Fibroblast of peridontal ligament (primary cell): ENCODE measurements at regions not wholly inside any gene's neighbourhood (a gene's known extent, or its start where the extent isn't known, plus 50 kb on each side); places are given as distances from the start of the nearest gene placed in this dataset.

ENCODE experiments used
- DNase-seq: peaks from one replicate; pipeline ENCODE4 v3.0.0-alpha.2; 2010; ENCODE audit errors: extremely low read depth

GRCh38 chr4:123876671-123877101 is 480.1 kb downstream of the SPRY1 start:
- DNase-seq: no peak

DNA sequence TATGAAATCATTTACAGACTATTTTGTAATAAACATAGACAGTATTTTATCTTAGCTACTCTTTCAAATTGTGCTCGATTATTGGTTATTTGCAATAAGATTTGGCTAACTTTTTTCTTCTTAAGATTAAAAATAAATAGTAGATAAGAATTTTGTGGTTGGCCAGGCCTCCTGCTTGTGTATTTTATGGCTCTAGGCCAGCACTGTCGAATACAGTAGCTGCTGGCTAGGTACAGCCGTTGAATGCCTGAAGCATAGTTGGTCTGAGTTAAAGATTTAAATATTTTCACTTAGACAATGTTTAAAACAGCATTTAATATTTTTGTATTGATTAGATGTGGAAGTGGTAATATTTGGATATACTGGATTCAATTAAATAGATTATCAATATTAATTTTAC is 481.0 kb downstream of the SPRY1 start:
- DNase-seq: no peak

- DNase-seq: no peak
Measured at GRCh38 chr4:123878976-123879375, 482.4 kb downstream of the SPRY1 start.

- DNase-seq: no peak
Measured at GRCh38 chr4:123880631-123881030, 484.0 kb downstream of the SPRY1 start.

GRCh38 chr4:123884922-123885321 is 488.3 kb downstream of the SPRY1 start:
- DNase-seq: no peak

DNA sequence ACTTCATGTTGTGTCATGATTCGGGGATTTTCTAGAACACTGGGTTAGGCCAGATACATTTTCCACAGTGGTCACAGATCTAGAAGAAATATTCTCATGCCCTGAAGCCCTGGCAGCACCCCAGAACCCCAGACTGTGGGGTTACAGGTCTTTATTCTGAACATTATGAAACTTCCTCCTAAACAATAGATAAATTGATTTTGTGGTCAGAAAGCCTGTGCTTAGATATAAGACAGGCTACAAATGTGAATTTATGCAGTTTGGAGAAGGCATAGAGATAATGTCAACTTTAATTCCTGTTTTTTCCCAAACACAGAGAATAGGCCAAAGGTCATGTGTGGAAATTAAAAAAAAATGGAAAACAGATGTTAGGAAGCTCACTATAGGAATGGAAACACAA is 492.9 kb downstream of the SPRY1 start:
- DNase-seq: peak; percentile 50

DNA sequence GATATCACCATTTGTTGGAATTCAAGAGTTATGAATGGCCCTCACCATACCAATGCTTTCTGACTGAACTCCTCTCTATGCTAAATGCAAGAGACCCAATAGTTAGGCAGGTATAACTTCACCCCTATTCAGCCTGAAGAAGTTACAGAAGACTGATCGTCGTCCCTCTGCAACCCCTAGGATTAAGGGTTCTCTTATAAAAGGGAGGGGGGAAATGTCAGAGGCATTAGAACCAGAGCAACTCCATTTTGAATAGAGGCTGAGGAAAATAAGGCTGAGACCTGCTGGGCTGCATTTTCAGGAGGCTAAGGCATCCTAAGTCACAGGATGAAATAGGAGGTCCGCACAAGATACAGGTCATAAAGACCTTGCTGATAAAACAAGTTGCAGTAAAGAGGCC is 494.3 kb downstream of the SPRY1 start:
- DNase-seq: no peak

DNA sequence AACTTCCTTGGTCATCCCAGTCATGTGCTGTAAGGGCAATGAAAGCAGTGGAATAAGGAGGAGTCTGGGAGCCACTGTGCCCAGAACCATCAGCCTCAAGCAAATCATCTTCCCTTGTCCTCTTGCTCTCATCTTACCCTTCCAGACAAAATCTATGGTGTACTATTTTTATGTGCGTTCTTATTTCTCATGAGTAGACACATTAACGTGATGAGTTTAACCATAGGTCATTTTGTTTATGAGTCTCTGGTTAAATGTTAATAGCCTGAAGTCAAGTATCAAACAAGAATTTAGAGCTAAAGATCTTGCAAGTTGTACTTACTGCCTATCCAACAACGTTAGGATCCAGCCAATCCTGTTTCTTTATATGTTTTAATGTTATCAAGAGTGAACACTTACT is 495.3 kb downstream of the SPRY1 start:
- DNase-seq: no peak

DNA sequence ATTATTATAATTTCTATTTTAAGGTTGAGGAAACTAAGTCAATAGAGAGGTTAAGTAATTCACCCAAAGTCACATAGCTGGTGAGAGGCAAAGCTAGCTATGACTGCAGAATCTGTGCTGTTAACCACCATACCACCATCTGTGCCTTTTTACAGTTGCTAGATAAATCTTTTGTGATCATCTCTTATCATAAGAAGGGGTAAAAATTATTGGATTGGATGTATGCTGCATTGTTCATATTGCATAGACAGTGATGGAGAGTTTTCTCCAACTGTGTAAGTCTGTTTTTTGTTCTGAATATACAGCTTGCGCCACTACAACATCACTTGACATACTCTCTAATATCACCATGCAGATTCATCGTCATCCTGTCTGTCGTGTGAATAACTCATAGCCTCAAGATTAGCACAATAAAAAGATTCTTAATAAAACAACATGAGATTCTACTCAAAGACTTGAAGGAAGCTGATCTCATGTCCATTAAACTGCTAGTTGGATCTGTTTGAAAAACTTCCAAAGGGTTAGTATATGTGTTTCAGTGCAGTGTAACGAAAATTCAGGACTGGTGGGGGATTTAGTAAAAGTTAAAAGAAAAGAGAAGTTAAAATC is 495.9 kb downstream of the SPRY1 start:
- DNase-seq: no peak

DNA sequence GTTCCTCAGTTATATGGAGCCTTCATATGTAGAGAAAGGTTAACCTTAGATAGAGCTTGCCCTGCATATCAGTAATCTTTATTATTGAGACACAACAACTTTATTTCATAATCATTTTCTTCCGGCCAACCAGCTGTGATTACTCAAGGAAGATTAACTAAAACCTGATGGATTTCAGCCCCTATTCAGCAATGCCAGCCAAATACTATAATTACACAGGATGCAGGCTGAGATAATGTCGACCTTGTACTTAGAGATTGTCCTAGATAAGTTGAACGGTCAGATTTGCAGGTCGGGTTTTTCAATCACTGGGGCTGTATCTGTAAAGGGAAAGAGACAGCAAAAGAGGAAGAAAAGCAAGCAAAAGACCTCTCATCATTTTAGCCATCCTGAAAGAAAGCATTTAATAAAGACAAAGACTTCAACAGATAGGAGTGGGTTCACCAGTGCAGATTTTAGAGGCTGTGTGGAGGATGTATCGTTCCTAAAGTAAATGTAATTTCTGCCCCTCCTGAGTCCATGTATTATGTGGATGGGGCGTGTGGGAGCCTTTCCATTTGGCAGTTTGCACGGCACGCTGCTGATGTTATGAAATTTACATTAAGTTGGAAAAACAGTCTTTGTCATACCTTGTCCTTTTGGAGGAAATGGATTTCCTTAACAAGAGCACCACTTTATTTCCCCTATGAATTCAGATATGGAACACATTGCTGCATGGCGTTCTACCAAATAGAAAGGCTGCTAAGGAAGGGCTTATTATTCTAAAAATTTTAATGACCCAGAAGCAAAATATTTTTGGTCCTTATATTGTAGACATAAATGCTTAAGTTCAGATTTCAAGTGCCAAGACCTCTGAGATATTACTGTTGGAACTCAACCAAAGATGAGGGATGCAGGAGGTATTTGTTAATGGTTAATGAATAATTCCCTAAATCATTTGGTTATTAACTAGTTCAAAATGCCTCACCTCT is 496.7 kb downstream of the SPRY1 start:
- peak; percentile 71 for DNase-seq

GRCh38 chr4:123896446-123897071 is 500.0 kb downstream of the SPRY1 start:
- DNase-seq: peak; percentile 47

DNA sequence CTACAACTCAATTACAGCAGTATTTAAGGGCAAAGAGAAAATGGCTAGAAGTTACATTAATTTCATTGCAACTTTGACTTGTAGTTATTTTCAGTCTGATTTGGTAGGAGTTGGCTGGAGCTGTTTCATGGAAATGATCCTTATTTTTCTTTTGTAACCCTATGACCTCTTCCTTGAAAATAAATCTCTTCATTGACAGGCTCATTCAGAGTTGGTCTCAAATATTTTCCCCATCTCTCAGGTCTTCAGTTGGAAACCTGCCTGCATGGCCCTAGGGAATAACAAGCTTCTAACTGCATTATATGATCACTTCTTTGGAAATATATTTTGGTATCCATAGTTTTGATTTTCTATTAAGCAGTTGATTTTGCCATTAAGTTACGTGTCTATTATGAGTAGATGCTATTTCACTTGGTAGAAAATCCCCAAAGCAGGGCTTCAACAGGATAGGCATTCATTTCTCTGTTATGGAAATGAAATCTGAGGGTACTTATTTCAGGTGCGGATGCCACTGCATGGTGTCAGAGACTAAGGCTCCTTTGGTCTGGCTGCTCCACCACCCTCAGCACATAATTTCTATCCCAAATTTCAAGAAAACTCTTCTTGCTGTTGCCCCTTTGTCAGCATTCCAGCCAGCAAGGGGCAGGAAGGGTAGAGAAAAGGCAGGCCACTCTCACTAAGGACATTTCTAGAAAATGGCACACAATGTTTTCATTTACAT is 502.5 kb downstream of the SPRY1 start:
- no peak for DNase-seq

GRCh38 chr4:123904882-123905281 is 508.3 kb downstream of the SPRY1 start:
- no peak for DNase-seq

GRCh38 chr4:123913598-123913997 is 517.0 kb downstream of the SPRY1 start:
- DNase-seq: no peak

GRCh38 chr4:123916821-123917220 is 520.2 kb downstream of the SPRY1 start:
- DNase-seq: no peak

DNA sequence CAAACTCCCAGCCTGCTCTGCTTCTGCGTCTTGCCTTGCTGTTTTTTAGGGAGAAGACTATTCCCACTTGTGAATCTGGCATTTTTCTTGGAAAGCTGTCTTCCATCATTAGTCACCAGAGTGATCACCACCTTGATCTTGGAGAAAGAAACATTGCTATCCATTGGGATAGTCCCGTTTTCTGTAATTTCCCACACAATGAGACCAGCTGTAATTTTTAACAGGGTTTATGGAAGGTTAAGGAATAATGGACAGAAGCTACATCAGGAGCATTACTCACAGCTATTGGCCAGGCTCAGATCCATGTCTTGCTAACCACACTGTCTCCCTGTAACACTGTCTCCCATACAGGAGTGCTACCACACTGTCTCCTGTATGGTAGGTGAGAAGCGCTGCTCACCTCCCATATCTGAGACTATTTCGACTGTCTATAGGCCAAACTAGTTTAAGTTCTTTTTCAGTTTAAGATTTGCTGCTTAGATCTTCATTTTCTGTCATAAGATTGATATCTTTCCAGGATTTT is 523.0 kb downstream of the SPRY1 start:
- no peak for DNase-seq

- DNase-seq: no peak
Measured at GRCh38 chr4:123921339-123921738, 524.7 kb downstream of the SPRY1 start.

- DNase-seq: no peak
Measured at GRCh38 chr4:123922847-123923246, 526.3 kb downstream of the SPRY1 start.

DNA sequence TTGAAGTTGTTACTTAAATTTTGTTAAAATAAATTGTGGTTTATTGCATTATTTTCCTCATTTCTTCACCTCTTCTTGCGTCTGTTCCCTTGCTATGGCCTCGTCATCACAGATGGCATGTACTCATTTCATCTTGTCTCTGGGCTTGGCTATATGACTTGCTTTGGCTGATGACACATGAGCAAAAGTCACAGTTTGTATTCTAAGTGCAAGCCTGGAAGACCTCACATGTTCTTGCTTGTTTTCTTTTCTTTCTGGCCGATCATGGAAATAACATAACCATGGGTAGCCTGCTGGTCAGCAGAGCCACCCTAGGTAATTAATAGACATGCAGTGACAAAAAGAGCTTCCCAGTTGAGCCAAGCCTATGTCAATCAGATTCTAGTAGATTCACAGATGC is 527.9 kb downstream of the SPRY1 start:
- DNase-seq: no peak

GRCh38 chr4:123929565-123929964 is 533.0 kb downstream of the SPRY1 start:
- no peak for DNase-seq

- DNase-seq: no peak
Measured at GRCh38 chr4:123930996-123931395, 534.4 kb downstream of the SPRY1 start.

- no peak for DNase-seq
Measured at GRCh38 chr4:123934096-123934495, 537.5 kb downstream of the SPRY1 start.
